Gastrocnemius medialis (tissue), 4 donors: ENCODE measurements at regions not wholly inside any gene's neighbourhood (a gene's known extent, or its start where the extent isn't known, plus 50 kb on each side); places are given as distances from the start of the nearest gene placed in this dataset.

Source experiments
- ATAC-seq, 2 donors: fragments of 150-250 bp; one replicate each; pipeline ENCODE4 v1.9.1; 2016
- DNase-seq, 2 donors: peaks; one replicate each; pipeline ENCODE4 v3.0.0-alpha.2; 2019
- H3K27ac ChIP-seq, 4 donors: fragments of 200-600 bp; sonication (generic); 1 replicate in 1 of 4; 2 replicates in 3 of 4; pipeline ENCODE4 v1.5.1; 2016 to 2018; ENCODE audit warnings: mild to moderate bottlenecking in 2 of 4, moderate library complexity in 1 of 4
- H3K27me3 ChIP-seq, 3 donors: fragments of 200-600 bp; sonication (generic) in 2 of 3; 1 replicate in 1 of 3; 2 replicates in 2 of 3; pipeline versions ENCODE4 v1.5.1 to v1.6.0; 2016 to 2019; ENCODE audit warnings: mild to moderate bottlenecking in 1 of 3, moderate library complexity in 1 of 3
- H3K36me3 ChIP-seq, 2 donors: fragments of 200-600 bp; sonication (generic) in 1 of 2; one replicate each; pipeline ENCODE4 v1.5.1; 2017 to 2018
- H3K4me1 ChIP-seq, 2 donors: fragments of 200-600 bp; sonication (generic) in 1 of 2; one replicate each; pipeline ENCODE4 v1.5.1; 2016 to 2017; ENCODE audit warnings: mild to moderate bottlenecking in 2 of 2
- H3K4me3 ChIP-seq, 4 donors: fragments of 200-600 bp; sonication (generic) in 3 of 4; 1 replicate in 1 of 4; 2 replicates in 3 of 4; pipeline ENCODE4 v1.5.1; 2016 to 2019; ENCODE audit warnings: mild to moderate bottlenecking in 2 of 4
- H3K9me3 ChIP-seq, 3 donors: fragments of 200-600 bp; sonication (generic) in 2 of 3; 1 replicate in 1 of 3; 2 replicates in 2 of 3; pipeline ENCODE4 v1.5.1; 2016 to 2019
- POLR2A ChIP-seq, 2 donors: fragments of 450-650 bp; IDR thresholded peaks; one replicate each; pipeline ENCODE4 v1.6.1; 2017; ENCODE audit warnings: antibody characterized with exemption in 2 of 2, mild to moderate bottlenecking in 2 of 2, moderate library complexity in 2 of 2
- in situ Hi-C, 4 donors: fragments of 200-750 bp; cut with MboI; loops; one replicate each; pipeline versions ENCODE4 v1.15.0 to v1.8.0; 2017; ENCODE audit warnings: low sequenced_read_pairs in 4 of 4
- intact Hi-C: fragments of 100-400 bp; cut with DNase I; formaldehyde crosslinking; loops from one replicate; pipeline ENCODE4 v1.15.1; 2023; ENCODE audit warnings: low total_unique reads
- TF ChIP-seq, protein P1 (sequence below), 5 experiments: fragments of 450-650 bp in 3 of 5; fragments of 200-600 bp in 2 of 5; sonication (generic) in 2 of 5; IDR thresholded peaks in 4 of 5; conservative IDR thresholded peaks in 1 of 5; 1 replicate in 4 of 5; 2 replicates in 1 of 5; pipeline ENCODE4 v1.5.1; 2016 to 2019; ENCODE audit warnings: antibody characterized with exemption in 5 of 5, mild to moderate bottlenecking in 3 of 5, moderate library complexity in 3 of 5

DNA sequence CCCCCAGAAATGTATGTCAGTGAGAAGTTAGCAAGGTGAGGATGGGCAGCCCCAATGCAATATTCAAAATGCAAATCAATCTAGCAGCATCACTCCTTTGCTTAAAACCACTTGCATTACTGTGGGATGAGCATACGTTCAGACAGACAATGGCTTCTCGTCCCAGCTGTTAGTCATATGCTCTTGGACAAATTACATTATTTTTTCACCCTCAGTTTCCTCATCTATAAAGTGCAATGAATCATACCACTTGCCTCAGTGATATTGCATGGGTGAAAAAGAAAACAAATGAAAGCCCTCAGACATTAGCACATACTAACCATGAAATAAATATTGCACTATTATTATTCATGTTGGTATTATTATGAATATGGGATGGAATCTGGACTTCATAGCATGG lies 132.3 kb downstream of the C12orf75 start:
- Histone ChIP-seq H3K4me1 (peaks cover 3 to 6% of the 10 kb centered on the region in 2 donors), H3K4me3 (no peak overlapping the region), H3K36me3 (no peaks in the 10 kb centered on the region), H3K9me3 (no peaks in the 10 kb centered on the region), H3K27ac (no peak overlapping the region), H3K27me3 (no peaks in the 10 kb centered on the region)
- DNase-seq = no peak
- no peak for ATAC-seq
- TF ChIP-seq, protein P1, sequence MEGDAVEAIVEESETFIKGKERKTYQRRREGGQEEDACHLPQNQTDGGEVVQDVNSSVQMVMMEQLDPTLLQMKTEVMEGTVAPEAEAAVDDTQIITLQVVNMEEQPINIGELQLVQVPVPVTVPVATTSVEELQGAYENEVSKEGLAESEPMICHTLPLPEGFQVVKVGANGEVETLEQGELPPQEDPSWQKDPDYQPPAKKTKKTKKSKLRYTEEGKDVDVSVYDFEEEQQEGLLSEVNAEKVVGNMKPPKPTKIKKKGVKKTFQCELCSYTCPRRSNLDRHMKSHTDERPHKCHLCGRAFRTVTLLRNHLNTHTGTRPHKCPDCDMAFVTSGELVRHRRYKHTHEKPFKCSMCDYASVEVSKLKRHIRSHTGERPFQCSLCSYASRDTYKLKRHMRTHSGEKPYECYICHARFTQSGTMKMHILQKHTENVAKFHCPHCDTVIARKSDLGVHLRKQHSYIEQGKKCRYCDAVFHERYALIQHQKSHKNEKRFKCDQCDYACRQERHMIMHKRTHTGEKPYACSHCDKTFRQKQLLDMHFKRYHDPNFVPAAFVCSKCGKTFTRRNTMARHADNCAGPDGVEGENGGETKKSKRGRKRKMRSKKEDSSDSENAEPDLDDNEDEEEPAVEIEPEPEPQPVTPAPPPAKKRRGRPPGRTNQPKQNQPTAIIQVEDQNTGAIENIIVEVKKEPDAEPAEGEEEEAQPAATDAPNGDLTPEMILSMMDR (IDR thresholded peaks at IDR 0.05 in 4 of 5, conservative IDR thresholded peaks at IDR 0.05 in 1 of 5) = no peak
- no peak for TF ChIP-seq POLR2A (IDR thresholded peaks at IDR 0.05)
- in situ Hi-C loops (no loop called here), intact Hi-C loops (no loop called here)

DNA sequence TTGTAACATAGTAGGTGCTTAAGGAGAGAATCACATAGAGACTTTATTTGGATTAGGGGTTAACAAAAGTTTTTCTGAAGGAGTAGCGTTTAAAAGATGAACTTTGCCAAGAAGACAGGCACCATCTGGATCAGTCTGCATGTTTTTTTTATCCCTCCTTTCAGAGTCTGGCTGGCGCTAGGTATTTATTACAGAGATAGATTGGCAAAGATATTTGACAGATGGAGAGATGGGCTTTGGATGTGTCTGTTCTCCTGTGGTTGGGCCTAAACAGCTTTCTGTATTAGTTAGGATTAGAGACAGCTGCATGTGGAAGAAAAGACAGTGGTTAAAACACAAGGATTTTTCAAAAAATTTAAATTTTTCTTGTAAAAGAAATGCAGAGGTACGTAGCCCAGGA lies 133.9 kb downstream of the C12orf75 start:
- Histone ChIP-seq H3K27me3 (no peaks in the 10 kb centered on the region), H3K27ac (no peak overlapping the region), H3K36me3 (no peaks in the 10 kb centered on the region), H3K4me3 (no peak overlapping the region), H3K4me1 (peaks cover 0 to 15% of the 10 kb centered on the region in 2 donors), H3K9me3 (no peaks in the 10 kb centered on the region)
- in situ Hi-C loops (no loop called here), intact Hi-C loops (no loop called here)
- TF ChIP-seq, protein P1 (IDR thresholded peaks at IDR 0.05 in 4 of 5, conservative IDR thresholded peaks at IDR 0.05 in 1 of 5) = no peak
- no peak for TF ChIP-seq POLR2A (IDR thresholded peaks at IDR 0.05)
- no peak for ATAC-seq
- DNase-seq = no peak

DNA sequence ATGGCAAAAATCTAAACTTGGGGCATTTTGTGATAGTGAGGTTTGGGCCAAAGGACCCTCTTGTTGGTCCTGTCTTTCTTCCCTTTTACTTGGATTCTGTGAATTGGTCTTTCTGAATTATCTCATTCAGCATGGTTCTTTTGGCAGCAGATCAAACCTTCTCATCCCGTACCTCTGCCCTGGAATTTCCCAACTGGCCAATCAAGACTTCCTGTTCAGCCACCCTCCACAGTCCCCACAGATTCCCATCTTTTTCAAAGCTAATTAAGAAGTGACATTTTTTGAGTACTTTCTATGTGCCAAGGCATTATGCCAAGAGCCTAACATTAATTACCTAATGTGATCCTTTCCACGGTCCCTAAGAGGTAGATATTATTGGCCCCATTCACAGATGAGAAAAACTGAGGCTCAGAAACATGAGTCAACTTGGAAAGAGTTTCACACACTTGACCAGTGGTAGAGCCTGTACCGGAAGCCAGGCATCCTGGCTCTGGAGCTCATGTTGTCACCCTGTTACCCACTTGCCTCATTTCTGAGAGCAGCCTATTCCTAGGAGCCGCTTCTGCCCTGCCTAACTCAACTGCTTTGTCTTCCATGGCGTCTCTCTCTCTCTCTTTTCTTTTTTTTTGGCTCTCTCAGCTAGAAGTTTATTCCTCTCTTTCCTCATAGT lies 135.9 kb downstream of the C12orf75 start:
- TF ChIP-seq POLR2A (IDR thresholded peaks at IDR 0.05) = no peak
- TF ChIP-seq, protein P1 (IDR thresholded peaks at IDR 0.05 in 4 of 5, conservative IDR thresholded peaks at IDR 0.05 in 1 of 5) = no peak
- ATAC-seq (no peak), DNase-seq (no peak)
- Histone ChIP-seq H3K9me3 (no peaks in the 10 kb centered on the region), H3K36me3 (no peaks in the 10 kb centered on the region), H3K27me3 (no peaks in the 10 kb centered on the region), H3K4me3 (no peak overlapping the region), H3K27ac (peak overlapping the region; percentile 34 to 63 (median 47)), H3K4me1 (peaks cover 0 to 20% of the 10 kb centered on the region in 2 donors)
- intact Hi-C loops = no loop called here
- in situ Hi-C loops = no loop called here

DNA sequence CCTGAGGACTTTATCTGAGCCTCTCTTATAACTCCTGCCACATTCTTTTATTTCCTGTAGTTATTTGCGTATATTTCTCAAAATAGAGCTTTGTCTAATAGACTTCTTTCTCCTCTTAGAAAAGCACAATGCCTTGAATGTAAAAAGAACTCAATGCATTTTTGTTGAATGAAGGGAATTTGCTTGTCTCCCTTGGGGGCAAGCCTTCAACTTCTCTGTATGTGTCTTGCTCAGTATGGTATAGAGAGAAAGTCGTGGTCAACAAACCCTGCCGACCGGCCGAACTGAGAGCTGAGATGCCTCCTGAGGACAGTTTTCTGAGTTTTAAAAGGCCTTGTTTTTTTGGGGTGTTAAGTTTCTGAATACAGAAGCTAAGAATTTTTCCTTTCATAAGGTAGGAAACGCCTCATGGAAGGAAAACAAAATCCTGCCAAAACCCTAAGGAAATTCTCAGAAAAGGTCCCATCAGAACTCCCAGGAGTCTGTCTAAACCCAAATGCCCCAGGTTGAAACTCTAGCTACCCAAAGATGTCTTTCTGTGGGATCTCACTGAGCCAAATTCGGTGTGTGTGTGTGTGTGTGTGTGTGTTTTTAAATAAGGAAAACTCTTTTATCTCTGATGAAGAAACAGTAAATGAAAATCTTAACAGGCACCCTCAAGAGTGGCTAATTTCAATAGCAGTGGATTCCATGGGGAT lies 136.6 kb downstream of the C12orf75 start:
- Histone ChIP-seq H3K4me3 (no peak overlapping the region), H3K27ac (peak overlapping the region; percentile 34 to 63 (median 47)), H3K9me3 (no peaks in the 10 kb centered on the region), H3K4me1 (peaks cover 0 to 20% of the 10 kb centered on the region in 2 donors), H3K36me3 (no peaks in the 10 kb centered on the region), H3K27me3 (no peaks in the 10 kb centered on the region)
- ATAC-seq (no peak), DNase-seq (no peak)
- in situ Hi-C loops = no loop called here
- TF ChIP-seq, protein P1 (IDR thresholded peaks at IDR 0.05 in 4 of 5, conservative IDR thresholded peaks at IDR 0.05 in 1 of 5) = no peak
- TF ChIP-seq POLR2A (IDR thresholded peaks at IDR 0.05) = no peak
- intact Hi-C loops = no loop called here
